GM23248 (cell line): ENCODE measurements at regions not wholly inside any gene's neighbourhood (a gene's known extent, or its start where the extent isn't known, plus 50 kb on each side); places are given as distances from the start of the nearest gene placed in this dataset.

Experiments used
- EZH2 ChIP-seq: fragments of 200-600 bp; sonication (generic); IDR thresholded peaks from 2 replicates; pipeline ENCODE4 v1.6.1; 2018; ENCODE audit warnings: antibody characterized with exemption, mild to moderate bottlenecking; ENCODE audit not compliant: insufficient read depth, poor library complexity, severe bottlenecking
- EZH2phosphoT487 ChIP-seq: fragments of 200-600 bp; sonication (generic); IDR thresholded peaks from 2 replicates; pipeline ENCODE4 v1.6.1; 2018; ENCODE audit warnings: antibody characterized with exemption, moderate library complexity, mild to moderate bottlenecking, low read depth; ENCODE audit not compliant: insufficient read depth

DNA sequence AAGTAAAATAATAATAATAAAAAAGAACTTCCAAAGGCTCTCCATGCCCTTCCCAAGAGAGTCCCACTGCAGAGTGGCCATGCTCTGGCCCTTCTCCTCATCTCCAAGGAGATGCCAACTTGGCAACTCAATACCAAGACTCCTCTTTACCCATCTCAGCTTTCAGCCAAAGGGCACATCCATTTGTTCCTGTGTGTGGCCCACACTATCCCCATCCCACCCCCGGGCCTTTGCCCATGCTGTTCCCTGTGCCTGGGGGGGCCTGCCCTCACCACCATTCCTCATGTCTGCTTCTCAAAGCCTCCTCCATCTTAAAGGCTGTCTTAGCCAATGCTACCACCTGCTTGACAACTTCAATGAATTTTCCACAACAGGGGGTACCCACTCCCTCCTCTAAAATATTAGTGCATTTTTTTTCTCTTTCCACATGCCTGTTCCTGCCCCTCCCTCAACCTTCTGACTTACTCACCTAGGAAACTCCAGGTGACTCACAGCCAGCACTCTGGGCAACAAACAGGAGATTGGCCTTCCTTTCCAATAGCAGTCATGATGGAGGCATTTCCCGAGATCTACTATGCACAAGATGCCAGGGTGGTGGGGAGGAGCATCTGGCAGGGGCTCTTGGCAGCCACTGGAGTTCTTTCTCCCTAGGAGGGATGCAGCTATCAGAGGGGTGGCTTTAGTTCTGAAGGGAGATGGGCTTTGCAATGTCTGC lies 109.4 kb upstream of the SMAD3 start:
- TF ChIP-seq EZH2 (no peak), EZH2phosphoT487 (no peak)
